GM23338 (cell line): ENCODE measurements at regions not wholly inside any gene's neighbourhood (a gene's known extent, or its start where the extent isn't known, plus 50 kb on each side); places are given as distances from the start of the nearest gene placed in this dataset.
A peak's percentile ranks its signal among the peaks of the same experiment; 100 is the strongest.

Experiments
- ATAC-seq: fragments of 200-7000 bp; cut with Tn5 transposase; 3 replicates; pipeline ENCODE4 v1.9.1; 2020
- DNase-seq: peaks from one replicate; pipeline ENCODE4 v3.0.0-alpha.2; 2015; ENCODE audit warnings: low spot score
- H2AFZ ChIP-seq: fragments of 200-600 bp; sonication (generic); 2 replicates; pipeline ENCODE4 v1.8.0; 2016; ENCODE audit warnings: antibody characterized with exemption, mild to moderate bottlenecking, moderate library complexity
- H3F3A ChIP-seq: fragments of 200-600 bp; sonication (generic); replicated peaks from 2 replicates; pipeline ENCODE4 v1.8.0; 2017; ENCODE audit warnings: antibody characterized with exemption, mixed run types, low read depth
- H3K27ac ChIP-seq: fragments of 200-600 bp; sonication (generic); 2 replicates; pipeline ENCODE4 v1.6.1; 2016; ENCODE audit warnings: low read depth
- H3K27me3 ChIP-seq: fragments of 200-600 bp; sonication (generic); 2 replicates; pipeline ENCODE4 v1.8.0; 2016; ENCODE audit warnings: mild to moderate bottlenecking, mixed run types, moderate library complexity; ENCODE audit not compliant: insufficient read depth
- H3K36me3 ChIP-seq: fragments of 200-600 bp; sonication (generic); 2 replicates; pipeline ENCODE4 v1.8.0; 2016; ENCODE audit warnings: mild to moderate bottlenecking; ENCODE audit not compliant: insufficient read depth
- H3K4me1 ChIP-seq: fragments of 200-600 bp; sonication (generic); 2 replicates; pipeline ENCODE4 v1.8.0; 2016; ENCODE audit warnings: mild to moderate bottlenecking, moderate library complexity; ENCODE audit not compliant: insufficient read depth
- H3K4me2 ChIP-seq: fragments of 200-600 bp; sonication (generic); 2 replicates; pipeline ENCODE4 v1.7.1; 2017; ENCODE audit warnings: mixed run types
- H3K4me3 ChIP-seq: fragments of 200-600 bp; sonication (generic); 2 replicates; pipeline ENCODE4 v1.6.1; 2016; ENCODE audit warnings: mixed run types
- H3K79me2 ChIP-seq: fragments of 200-600 bp; sonication (generic); replicated peaks from 2 replicates; pipeline ENCODE4 v1.8.0; 2017; ENCODE audit warnings: mild to moderate bottlenecking; ENCODE audit not compliant: insufficient read depth
- H3K9me2 ChIP-seq: fragments of 200-600 bp; sonication (generic); 2 replicates; pipeline ENCODE4 v1.8.0; 2017; ENCODE audit not compliant: insufficient read depth
- H4K20me1 ChIP-seq: fragments of 200-600 bp; sonication (generic); replicated peaks from 2 replicates; pipeline ENCODE4 v1.8.0; 2017; ENCODE audit warnings: mild to moderate bottlenecking; ENCODE audit not compliant: insufficient read depth
- H3K27ac Mint-ChIP-seq: 2 replicates; pipeline ENCODE4 v1.8.0; 2020; ENCODE audit warnings: inconsistent platforms, mild to moderate bottlenecking, moderate library complexity, mixed read lengths
- H3K27me3 Mint-ChIP-seq: 3 replicates; pipeline ENCODE4 v1.8.0; 2022; ENCODE audit warnings: low read depth, mild to moderate bottlenecking, moderate library complexity, mixed read lengths, inconsistent platforms; ENCODE audit not compliant: insufficient read depth, poor library complexity
- H3K36me3 Mint-ChIP-seq: 3 replicates; pipeline ENCODE4 v1.8.0; 2021; ENCODE audit warnings: low read depth, mild to moderate bottlenecking, inconsistent platforms, moderate library complexity, mixed read lengths
- H3K4me1 Mint-ChIP-seq: 3 replicates; pipeline ENCODE4 v1.8.0; 2020; ENCODE audit warnings: mild to moderate bottlenecking, inconsistent platforms, mixed read lengths
- H3K4me3 Mint-ChIP-seq: 3 replicates; pipeline ENCODE4 v1.8.0; 2021; ENCODE audit warnings: moderate library complexity, mild to moderate bottlenecking, inconsistent platforms, mixed read lengths
- H3K9me3 Mint-ChIP-seq: 3 replicates; pipeline ENCODE4 v1.8.0; 2020; ENCODE audit warnings: moderate library complexity, mild to moderate bottlenecking, inconsistent platforms, mixed read lengths
- EZH2 ChIP-seq: fragments of 200-600 bp; sonication (generic); IDR thresholded peaks from one replicate; pipeline ENCODE4 v1.8.0; 2017; ENCODE audit warnings: antibody characterized with exemption, mild to moderate bottlenecking, low read depth; ENCODE audit not compliant: unreplicated experiment
- EZH2phosphoT487 ChIP-seq: fragments of 200-600 bp; sonication (generic); IDR thresholded peaks from one replicate; pipeline ENCODE4 v1.8.1; 2018; ENCODE audit warnings: antibody characterized with exemption; ENCODE audit not compliant: unreplicated experiment
- JUNB ChIP-seq: IDR thresholded peaks from one replicate; pipeline ENCODE4 v1.6.1; 2016; ENCODE audit warnings: antibody characterized with exemption; ENCODE audit not compliant: unreplicated experiment
- NANOG ChIP-seq: IDR thresholded peaks from 2 replicates; pipeline ENCODE4 v1.6.1; 2016; ENCODE audit warnings: antibody characterized with exemption, borderline replicate concordance
- POLR2AphosphoS5 ChIP-seq: IDR thresholded peaks from 2 replicates; pipeline ENCODE4 v1.6.1; 2016; ENCODE audit warnings: antibody characterized with exemption, low read depth
- STAT1 ChIP-seq: IDR thresholded peaks from one replicate; pipeline ENCODE4 v1.6.1; 2016; ENCODE audit warnings: antibody characterized with exemption; ENCODE audit not compliant: unreplicated experiment
- ZNF114 ChIP-seq: fragments of 250-450 bp; sonication (Bioruptor Pico); IDR thresholded peaks from 2 replicates; pipeline ENCODE4 v1.5.0; 2020; ENCODE audit warnings: mild to moderate bottlenecking, moderate library complexity
- ZNF331 ChIP-seq: fragments of 250-450 bp; sonication (Bioruptor Pico); IDR thresholded peaks from 2 replicates; pipeline ENCODE4 v1.5.0; 2020; ENCODE audit warnings: low read depth, mild to moderate bottlenecking, moderate library complexity
- TF ChIP-seq, protein P1 (sequence below), 2 experiments: fragments of 200-600 bp in 1 of 2; sonication (generic) in 1 of 2; conservative IDR thresholded peaks; 2 replicates each; pipeline versions ENCODE4 v1.5.1 to v1.6.1; 2016 to 2017; ENCODE audit warnings: antibody characterized with exemption in 2 of 2, low read depth in 2 of 2, mild to moderate bottlenecking in 2 of 2, moderate library complexity in 1 of 2
- TF ChIP-seq, protein P2 (sequence below): fragments of 250-450 bp; sonication (Bioruptor Pico); IDR thresholded peaks from 2 replicates; pipeline ENCODE4 v1.5.0; 2020; ENCODE audit warnings: mild to moderate bottlenecking, moderate library complexity
- TF ChIP-seq, protein P3 (sequence below): IDR thresholded peaks from one replicate; pipeline ENCODE4 v1.6.1; 2018; ENCODE audit warnings: antibody characterized with exemption; ENCODE audit not compliant: unreplicated experiment

DNA sequence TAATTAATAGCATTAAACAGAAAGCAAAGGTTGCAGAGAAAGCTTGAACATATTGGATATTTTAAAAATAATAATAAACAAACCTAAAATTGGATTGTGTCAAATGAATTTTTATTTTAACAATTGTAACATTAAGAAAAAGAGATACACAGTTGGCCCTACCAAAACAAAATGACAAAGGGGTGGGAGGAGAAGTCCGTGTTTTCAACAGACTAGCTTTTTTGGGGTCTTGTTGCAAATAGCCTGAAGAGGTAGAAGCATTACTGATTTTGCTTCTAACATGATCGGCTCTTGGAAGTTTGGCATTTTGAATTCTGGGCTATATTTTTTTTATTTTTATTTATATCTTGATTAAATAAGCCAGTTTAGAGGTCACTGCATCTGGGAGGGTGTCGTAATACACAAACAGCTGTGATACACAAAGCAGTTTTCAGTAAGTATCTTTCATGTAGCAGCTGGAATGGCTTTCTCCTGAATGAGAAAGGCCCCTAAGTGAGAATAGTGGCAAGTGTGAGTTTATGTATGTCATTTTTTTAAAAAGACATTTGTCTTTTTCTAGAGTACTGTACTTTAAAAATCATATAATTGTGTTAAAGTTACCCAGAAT is 85.5 kb upstream of the ZNF217 start:
- Mint-ChIP-seq H3K4me3 (no peak overlapping the region), H3K27me3 (peaks cover 8% of the 10 kb centered on the region), H3K27ac (no peak overlapping the region), H3K36me3 (no peaks in the 10 kb centered on the region), H3K9me3 (no peaks in the 10 kb centered on the region), H3K4me1 (peaks cover 29% of the 10 kb centered on the region)
- H3K36me3 ChIP-seq = no peaks in the 10 kb centered on the region
- no peak for DNase-seq
- no peaks in the 10 kb centered on the region for H3F3A ChIP-seq
- no peak for ATAC-seq
- peak overlapping the region; percentile 32 for H3K4me2 ChIP-seq
- no peak overlapping the region for H3K4me3 ChIP-seq
- no peaks in the 10 kb centered on the region for H3K9me2 ChIP-seq
- no peaks in the 10 kb centered on the region for H3K27me3 ChIP-seq
- TF ChIP-seq EZH2 (no peak), POLR2AphosphoS5 (no peak), ZNF114 (CRISPR knock-in tag) (no peak), JUNB (no peak), STAT1 (no peak), NANOG (no peak), EZH2phosphoT487 (no peak), ZNF331 (CRISPR knock-in tag) (no peak)
- TF ChIP-seq, protein P1, sequence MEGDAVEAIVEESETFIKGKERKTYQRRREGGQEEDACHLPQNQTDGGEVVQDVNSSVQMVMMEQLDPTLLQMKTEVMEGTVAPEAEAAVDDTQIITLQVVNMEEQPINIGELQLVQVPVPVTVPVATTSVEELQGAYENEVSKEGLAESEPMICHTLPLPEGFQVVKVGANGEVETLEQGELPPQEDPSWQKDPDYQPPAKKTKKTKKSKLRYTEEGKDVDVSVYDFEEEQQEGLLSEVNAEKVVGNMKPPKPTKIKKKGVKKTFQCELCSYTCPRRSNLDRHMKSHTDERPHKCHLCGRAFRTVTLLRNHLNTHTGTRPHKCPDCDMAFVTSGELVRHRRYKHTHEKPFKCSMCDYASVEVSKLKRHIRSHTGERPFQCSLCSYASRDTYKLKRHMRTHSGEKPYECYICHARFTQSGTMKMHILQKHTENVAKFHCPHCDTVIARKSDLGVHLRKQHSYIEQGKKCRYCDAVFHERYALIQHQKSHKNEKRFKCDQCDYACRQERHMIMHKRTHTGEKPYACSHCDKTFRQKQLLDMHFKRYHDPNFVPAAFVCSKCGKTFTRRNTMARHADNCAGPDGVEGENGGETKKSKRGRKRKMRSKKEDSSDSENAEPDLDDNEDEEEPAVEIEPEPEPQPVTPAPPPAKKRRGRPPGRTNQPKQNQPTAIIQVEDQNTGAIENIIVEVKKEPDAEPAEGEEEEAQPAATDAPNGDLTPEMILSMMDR (conservative IDR thresholded peaks at IDR 0.05; ENCODE audit: low read depth in 2 of 2) = no peak
- TF ChIP-seq, protein P2, sequence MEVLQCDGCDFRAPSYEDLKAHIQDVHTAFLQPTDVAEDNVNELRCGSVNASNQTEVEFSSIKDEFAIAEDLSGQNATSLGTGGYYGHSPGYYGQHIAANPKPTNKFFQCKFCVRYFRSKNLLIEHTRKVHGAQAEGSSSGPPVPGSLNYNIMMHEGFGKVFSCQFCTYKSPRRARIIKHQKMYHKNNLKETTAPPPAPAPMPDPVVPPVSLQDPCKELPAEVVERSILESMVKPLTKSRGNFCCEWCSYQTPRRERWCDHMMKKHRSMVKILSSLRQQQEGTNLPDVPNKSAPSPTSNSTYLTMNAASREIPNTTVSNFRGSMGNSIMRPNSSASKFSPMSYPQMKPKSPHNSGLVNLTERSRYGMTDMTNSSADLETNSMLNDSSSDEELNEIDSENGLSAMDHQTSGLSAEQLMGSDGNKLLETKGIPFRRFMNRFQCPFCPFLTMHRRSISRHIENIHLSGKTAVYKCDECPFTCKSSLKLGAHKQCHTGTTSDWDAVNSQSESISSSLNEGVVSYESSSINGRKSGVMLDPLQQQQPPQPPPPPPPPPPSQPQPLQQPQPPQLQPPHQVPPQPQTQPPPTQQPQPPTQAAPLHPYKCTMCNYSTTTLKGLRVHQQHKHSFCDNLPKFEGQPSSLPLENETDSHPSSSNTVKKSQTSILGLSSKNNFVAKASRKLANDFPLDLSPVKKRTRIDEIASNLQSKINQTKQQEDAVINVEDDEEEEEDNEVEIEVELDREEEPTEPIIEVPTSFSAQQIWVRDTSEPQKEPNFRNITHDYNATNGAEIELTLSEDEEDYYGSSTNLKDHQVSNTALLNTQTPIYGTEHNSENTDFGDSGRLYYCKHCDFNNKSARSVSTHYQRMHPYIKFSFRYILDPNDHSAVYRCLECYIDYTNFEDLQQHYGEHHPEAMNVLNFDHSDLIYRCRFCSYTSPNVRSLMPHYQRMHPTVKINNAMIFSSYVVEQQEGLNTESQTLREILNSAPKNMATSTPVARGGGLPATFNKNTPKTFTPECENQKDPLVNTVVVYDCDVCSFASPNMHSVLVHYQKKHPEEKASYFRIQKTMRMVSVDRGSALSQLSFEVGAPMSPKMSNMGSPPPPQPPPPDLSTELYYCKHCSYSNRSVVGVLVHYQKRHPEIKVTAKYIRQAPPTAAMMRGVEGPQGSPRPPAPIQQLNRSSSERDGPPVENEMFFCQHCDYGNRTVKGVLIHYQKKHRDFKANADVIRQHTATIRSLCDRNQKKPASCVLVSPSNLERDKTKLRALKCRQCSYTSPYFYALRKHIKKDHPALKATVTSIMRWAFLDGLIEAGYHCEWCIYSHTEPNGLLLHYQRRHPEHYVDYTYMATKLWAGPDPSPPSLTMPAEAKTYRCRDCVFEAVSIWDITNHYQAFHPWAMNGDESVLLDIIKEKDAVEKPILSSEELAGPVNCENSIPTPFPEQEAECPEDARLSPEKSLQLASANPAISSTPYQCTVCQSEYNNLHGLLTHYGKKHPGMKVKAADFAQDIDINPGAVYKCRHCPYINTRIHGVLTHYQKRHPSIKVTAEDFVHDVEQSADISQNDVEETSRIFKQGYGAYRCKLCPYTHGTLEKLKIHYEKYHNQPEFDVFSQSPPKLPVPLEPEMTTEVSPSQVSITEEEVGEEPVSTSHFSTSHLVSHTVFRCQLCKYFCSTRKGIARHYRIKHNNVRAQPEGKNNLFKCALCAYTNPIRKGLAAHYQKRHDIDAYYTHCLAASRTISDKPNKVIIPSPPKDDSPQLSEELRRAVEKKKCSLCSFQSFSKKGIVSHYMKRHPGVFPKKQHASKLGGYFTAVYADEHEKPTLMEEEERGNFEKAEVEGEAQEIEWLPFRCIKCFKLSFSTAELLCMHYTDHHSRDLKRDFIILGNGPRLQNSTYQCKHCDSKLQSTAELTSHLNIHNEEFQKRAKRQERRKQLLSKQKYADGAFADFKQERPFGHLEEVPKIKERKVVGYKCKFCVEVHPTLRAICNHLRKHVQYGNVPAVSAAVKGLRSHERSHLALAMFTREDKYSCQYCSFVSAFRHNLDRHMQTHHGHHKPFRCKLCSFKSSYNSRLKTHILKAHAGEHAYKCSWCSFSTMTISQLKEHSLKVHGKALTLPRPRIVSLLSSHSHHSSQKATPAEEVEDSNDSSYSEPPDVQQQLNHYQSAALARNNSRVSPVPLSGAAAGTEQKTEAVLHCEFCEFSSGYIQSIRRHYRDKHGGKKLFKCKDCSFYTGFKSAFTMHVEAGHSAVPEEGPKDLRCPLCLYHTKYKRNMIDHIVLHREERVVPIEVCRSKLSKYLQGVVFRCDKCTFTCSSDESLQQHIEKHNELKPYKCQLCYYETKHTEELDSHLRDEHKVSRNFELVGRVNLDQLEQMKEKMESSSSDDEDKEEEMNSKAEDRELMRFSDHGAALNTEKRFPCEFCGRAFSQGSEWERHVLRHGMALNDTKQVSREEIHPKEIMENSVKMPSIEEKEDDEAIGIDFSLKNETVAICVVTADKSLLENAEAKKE = no peak
- TF ChIP-seq, protein P3, sequence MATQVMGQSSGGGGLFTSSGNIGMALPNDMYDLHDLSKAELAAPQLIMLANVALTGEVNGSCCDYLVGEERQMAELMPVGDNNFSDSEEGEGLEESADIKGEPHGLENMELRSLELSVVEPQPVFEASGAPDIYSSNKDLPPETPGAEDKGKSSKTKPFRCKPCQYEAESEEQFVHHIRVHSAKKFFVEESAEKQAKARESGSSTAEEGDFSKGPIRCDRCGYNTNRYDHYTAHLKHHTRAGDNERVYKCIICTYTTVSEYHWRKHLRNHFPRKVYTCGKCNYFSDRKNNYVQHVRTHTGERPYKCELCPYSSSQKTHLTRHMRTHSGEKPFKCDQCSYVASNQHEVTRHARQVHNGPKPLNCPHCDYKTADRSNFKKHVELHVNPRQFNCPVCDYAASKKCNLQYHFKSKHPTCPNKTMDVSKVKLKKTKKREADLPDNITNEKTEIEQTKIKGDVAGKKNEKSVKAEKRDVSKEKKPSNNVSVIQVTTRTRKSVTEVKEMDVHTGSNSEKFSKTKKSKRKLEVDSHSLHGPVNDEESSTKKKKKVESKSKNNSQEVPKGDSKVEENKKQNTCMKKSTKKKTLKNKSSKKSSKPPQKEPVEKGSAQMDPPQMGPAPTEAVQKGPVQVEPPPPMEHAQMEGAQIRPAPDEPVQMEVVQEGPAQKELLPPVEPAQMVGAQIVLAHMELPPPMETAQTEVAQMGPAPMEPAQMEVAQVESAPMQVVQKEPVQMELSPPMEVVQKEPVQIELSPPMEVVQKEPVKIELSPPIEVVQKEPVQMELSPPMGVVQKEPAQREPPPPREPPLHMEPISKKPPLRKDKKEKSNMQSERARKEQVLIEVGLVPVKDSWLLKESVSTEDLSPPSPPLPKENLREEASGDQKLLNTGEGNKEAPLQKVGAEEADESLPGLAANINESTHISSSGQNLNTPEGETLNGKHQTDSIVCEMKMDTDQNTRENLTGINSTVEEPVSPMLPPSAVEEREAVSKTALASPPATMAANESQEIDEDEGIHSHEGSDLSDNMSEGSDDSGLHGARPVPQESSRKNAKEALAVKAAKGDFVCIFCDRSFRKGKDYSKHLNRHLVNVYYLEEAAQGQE = no peak
- H3K4me1 ChIP-seq = peaks cover 25% of the 10 kb centered on the region
- H2AFZ ChIP-seq = no peak overlapping the region
- H3K79me2 ChIP-seq = no peaks in the 10 kb centered on the region
- no peaks in the 10 kb centered on the region for H4K20me1 ChIP-seq
- no peak overlapping the region for H3K27ac ChIP-seq
